ENCODE measurements at regions not wholly inside any gene's neighbourhood (a gene's known extent, or its start where the extent isn't known, plus 50 kb on each side); places are given as distances from the start of the nearest gene placed in this dataset.

DNA sequence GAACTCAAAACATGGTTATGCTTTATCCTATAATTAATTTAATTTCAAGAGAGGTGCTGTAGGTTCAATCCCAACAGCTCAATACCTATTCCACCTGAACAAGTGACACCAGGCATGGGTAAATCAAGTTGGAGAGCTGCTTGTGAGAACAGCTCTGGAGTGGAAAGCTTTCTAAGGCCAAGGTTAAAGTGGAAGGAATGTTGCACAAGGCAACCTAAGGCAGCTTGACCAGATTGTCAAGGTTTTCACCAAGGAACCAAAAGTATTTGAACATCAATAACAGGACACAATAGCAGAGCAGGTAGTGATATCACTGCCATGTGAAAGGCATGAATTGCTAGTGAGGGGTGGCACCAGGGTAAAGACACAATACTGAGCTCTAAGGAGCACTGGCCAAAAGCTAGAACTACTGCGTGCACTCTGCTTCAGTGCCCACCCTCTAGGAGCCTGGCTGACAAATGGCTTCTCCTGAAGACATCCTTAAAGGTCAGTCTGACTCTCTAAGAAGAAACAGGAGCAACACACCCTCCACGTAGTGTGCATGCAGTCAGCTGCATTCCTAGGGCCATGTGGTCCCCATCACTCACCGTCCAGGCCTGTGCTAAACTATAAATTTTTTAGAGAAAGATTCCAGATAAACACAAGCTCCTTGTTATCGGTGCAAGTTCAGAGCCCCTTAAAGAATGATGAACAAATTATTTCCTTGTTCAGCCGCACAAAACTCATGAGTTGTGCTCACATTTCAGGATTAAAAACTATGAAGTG is 677.7 kb upstream of the KLF4 start:
- no peak for DNase-seq

DNA sequence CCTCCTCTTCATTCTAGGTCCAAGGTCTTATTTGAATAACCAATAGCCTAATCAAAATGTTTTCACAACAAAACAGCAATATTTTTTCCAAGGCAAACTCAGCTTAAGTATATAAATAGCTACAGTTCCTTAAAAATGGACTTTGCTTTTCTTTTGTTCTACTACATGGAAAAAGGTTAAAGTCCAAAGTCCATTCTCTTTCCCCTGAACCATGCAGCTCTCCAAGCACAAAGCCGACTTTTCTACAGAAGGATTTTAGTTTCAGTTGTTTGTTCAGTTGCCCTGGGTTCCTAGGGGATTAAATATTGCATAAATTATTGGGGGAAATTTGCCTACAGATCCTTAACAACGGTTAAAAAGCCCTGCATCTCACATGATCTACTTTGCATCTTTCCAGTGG is 677.0 kb upstream of the KLF4 start:
- no peak for DNase-seq

DNA sequence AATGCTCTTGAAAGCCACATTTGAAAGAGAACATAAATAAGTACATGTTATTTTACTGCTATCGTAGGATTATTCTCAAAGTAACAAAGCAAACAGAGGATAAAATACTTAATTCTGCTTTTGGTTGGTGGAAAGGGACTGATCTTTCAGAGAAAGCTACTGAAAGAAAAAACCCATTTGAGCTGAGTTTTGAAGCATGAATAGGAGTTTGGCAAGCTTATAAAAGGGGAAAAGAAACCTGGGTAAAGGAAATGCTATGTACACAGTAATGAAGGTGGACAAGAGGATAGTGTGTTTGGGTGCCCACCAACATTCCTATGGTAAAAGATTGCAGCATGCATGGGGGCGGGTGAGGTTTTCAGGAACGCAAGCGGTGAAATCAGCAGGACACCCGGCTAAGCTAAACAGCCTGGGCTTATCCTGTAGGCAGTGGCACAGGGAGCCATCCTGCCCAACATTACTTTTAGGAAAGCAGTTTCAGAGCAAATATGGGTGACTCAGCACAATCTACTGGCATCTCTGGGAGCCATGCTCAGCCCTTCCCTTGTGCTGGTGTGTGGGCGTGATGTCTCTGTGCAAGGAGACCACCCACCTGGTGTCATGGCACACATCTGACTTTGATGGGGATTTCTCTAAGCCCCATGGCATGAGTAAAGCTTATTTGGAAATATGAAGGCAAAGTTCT is 673.9 kb upstream of the KLF4 start:
- no peak for DNase-seq

DNA sequence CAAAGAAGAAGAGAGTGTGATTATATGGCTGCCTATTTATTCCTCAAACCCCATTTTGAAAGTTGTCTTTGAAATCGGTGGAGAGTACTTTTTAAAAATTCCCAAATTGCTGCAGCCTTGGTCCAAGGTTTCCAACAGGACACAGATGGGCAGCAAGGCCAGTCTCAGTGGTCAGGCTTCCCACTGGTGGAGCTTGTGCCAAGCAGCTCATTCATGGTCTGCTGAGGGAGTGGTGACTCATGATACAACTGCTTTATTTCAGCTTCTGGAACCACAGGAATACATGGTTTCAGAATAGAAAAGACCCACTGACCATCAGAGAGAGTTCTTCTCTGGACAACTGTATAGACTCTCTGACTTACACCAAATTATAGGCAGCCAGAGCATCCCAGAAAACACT is 673.1 kb upstream of the KLF4 start:
- DNase-seq: no peak

DNA sequence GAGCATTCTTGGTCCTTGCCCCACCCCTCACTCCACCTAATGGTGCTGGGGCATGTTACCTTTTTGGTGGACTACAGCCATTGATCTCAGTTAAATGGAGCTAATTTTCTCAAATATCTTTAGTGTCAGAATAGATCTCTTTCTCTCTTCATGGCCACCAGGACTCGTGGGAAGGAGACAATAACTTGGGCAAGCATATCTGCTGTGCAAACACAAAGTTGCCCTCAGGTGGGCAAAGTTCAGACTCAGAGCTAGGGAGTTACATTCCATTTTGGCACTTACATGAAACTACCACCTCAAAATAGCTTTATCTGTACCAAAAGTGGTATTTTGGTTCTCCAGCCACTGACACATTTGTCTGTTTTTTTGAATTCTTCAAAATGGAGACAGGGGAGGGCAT is 671.9 kb upstream of the KLF4 start:
- DNase-seq: no peak

DNA sequence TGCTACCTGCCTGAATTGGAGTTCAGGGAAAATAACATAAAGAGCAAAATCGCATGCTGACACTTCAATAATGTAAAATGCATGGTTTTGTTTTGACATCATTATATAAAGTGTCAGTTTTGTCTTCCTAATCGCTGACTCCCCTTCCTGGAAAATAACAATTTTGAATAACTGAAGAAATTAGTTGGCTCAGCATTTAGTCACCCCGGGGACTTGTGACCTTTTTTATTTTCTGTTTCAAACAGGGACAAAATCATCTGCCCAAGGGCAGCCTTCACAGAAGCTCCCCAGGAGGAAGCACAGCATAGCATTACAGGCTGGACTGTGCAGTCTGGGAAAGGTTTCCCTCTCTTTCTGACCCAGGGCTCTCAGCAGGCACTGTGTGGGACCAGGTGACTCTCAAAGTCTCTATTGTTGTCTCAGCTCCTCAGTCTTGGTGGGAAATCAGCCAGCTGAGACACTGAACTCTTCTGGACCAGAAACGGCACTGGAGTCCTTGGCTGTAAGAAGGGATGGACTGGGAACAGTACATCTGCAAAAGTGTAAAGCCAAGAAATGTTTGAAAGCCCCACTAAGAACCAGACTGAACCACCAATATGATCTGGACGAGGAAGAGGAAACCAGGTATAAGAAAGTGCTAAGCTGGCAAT is 671.3 kb upstream of the KLF4 start:
- DNase-seq: no peak

DNA sequence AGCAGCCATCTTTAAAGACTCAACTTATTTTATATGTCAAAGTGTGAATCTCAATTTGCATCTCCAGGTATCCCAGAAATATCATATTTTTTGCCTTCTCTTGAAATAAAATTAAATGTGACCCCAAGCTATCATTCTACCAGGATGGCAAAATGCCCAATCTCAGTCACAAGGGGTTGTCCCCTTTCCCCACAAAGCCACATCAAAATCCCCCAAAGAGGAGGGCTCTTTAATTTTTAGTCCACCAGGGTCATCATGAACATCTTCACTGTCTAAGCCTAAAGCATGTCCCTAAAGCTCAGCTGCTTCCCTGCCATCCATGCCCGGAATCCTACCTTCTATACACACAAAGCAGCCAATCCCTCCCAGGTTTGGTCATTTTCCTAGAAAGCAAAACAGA is 670.5 kb upstream of the KLF4 start:
- DNase-seq: no peak

DNA sequence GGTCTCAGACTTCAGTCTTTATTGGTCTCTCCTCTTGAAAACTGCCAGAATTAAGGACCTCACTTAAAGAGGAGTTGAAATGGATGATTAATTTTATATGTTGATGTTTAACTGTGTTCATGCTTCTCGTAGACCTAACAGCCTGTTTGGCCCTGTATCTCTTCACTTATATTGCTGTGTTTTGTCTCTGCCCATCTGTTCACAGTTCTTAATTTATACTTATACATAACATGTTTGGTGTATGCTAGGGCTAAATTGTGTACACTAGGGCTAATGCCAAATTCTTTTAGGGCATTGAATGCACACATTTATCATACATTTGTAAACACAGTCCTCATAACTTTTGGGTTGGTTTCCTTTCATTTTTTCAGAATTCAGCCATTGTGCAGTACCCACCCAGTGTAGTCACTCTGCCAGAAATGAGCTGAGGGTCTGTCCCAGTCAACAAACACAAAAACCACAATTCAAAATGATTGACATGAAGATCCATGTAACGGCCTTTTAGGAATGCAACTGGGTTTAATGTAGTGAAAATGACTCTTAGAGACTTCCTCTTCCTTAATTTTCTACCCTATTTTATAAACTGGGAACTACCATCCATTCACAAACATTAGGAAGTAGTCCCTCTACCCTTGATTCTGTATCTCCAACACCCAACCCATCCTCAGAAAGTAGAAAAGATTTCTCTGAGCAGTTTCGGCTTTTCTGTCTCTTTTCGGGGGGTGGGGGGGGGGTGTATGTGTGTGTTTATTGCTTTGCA is 668.8 kb upstream of the KLF4 start:
- no peak for DNase-seq

DNA sequence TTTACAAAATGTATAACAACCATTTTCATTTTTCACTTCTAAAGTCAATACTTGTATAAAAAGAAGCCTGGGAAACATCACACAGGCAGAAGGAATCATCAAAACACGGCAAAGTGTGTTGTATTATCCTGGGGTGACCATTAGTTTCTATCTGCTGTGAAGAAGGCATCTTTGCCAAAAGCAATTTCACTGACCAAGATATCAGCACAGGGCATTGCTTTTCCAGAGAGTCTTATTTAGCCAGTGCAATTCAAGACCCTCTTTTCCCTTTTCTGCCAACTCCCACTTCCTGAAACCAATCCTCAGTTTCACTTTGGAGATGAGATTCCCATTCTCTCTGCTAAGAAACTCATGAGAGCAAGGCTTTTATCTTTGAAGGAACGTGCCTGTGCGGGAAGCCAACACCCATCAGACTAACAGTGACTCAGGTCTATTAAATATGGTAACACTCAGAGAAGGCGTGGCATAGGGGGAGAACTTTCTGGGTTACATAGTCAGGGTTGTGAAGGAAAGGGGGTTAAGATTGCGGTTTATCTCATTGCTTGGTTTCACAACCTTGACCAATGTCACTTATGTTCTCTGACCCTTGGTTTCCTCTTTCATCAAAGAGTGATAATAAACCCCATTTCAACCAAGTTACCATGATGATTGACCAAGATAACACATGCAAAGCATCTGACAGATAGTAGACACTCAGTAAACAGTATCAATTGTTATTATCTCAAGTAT is 666.9 kb upstream of the KLF4 start:
- DNase-seq: no peak

DNA sequence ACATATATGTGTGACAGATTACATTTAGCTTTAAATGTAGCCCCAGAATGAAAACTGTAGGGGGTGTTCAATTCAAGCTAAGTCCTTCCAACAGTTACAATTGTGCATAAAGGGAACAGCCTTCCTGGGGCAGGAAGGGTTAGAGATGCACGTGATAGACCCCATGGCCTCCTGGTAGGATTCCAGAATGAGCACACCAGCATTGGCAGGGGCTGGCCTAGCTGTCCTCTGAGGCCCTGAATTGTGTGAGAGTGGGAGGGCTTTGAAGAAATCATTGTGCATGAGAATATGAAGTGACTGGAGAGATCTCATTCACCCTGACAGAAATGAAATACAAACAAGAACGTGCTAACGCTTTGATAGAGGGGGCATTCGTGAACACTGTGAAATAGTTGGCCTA is 663.8 kb upstream of the KLF4 start:
- no peak for DNase-seq

DNA sequence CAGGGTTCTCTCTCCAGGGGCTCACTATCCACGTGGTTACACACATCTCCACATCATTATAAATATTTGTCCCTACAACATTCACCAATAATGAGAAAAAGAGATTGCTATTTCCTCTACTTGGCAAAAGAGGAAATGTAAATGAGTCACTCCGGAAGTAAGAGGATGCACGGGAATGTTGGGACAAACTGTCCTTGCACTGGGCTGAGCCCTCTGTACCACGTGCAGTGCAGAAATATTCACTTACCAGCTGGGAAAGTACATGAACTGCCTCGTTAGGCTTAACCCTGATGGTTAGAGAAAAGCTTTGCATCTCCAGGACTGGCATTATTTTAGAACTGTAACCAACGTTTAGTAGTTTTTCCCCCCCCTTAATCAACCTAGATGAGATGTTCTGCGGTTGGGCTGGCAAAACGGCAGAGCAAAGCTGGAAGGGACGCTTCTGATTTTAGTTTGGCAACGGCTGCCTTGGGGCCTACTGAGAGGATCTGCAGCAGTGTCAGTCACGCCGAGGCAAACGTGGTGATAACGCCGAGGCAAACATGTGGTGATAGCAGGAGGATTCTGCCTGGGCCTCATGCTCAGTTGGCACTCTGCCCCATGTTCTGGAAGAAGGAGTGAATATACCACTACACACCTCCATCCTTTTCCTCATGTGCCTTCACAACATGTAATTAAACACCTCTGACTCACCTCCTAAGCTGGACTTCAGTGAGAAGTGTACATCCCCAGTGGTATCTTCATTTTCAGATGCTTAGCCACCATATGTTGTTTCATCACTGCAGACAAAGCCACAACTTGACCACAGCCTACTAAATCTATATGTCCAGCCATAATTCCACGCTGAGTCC is 661.4 kb upstream of the KLF4 start:
- DNase-seq: no peak

DNA sequence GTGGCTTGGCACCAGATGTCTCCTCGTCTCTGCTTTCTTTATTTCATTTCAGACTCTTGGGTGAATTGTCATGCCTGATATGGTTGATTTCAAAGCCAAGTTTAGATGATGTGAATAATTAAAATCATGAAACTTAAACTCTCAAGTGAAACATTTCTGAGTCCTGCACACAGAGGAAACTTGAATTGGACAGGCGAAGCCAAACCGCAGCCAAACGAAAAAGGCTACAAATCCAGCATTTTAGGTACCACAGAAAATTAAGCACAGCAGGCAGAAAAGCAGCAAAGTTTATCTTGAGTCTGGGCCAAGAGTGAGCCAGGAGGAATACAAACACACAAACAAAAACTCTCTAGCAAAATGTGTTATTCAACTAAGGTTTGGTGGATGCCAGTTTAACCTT is 659.8 kb upstream of the KLF4 start:
- DNase-seq: no peak

DNA sequence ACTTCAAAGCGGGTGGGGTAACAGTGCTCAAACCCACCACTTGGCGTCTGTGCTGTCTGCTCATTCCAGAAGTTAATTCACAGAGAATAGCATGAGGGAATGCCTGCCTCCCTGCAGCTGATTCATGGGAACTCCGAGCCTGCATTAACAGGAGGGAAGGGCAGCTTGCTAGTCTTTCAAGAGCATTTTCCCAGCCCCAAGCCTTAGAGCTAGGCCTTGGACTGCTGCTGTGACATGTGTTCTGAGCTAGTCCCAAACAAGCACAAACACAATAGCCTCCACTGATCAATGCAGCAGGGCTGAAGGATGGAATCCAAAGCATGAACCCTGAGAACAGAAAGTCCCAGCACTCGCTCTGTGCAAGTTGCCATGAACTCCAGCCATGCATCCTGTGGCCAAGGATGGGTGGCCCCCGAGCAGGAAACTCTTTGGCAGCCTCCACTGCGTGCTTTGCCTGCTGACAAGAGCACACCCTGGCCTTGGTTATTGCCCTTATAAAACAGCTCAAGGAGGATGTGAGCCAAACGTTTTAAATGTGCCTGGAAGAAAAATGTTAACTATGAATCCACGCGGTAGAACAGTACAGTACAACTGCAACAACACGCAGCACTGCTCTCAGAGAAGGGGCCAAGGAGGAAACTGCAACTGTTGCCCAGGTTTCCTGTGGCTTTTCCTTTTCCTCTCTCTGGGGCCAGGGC is 653.1 kb upstream of the KLF4 start:
- no peak for DNase-seq

DNA sequence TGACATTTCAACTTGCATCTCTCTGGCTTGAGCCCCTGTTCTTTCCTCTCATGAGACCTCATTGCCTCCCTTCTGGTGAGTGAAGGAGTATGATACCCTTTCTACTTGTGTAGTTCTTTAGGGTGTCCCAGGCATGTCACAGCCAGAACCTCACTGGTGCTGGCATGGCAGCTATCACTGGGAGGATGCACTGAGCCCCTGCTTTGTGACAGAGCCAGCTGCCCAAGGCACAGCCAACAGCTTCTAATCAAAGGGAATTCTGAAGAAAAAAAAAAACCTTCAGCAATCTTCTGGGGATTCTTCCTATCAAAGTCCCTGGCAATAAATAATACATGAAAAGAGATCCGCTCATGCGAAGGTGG is 652.6 kb upstream of the KLF4 start:
- DNase-seq: no peak

DNA sequence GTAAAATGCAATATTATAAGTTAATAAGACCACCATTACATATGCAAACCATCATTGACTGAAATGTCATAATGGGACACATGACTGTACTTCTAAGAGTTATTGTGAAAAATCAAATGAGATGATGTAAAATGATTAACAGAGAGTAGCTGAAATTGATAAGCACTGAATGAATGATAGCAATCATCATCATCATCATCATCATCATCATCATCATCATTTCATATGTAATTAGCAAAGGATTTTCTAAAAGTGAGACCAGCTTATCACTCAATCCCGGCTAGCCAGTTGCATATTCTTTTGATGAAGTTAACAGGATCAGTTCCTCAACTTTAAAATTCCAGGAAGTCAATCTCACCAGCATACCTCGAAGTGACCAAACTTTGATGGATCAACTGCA is 650.3 kb upstream of the KLF4 start:
- DNase-seq: no peak

DNA sequence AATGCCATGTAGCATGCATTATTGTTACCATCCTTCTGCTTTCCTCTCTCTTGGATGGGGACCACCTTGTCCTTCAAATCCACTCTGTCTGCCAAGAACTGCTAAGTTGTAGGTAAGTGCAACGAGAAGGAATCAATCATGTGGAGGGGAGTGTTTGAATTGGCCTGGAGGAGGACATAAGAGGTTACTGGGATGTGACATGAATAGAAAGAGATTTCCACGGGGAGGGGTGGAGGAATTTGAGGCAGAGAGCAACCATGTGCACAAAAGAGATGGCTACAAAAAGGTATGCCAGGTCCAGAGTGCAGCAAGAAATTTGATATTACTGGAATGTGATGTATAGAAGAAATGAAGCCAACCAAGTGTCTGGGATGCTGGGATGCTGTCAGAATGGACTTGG is 648.9 kb upstream of the KLF4 start:
- no peak for DNase-seq

DNA sequence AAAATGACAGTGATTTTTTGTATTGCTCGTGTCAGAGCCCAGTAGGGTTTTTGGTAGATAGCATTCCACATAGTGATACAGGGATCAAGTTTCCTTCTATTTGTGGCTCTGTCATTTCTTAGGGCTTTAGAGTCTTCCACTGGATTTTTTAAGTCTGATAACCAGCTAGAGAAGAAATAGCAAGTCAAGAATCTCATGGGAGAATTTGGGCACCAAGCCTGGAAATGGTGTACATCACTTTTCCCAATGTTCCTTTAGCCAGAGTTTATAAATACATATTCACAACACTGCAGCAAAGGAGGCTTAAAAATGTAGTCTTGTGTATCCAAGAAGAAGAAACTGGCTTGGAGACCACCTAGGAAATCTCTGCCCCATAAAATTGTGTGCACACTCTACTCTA is 647.1 kb upstream of the KLF4 start:
- DNase-seq: no peak

DNA sequence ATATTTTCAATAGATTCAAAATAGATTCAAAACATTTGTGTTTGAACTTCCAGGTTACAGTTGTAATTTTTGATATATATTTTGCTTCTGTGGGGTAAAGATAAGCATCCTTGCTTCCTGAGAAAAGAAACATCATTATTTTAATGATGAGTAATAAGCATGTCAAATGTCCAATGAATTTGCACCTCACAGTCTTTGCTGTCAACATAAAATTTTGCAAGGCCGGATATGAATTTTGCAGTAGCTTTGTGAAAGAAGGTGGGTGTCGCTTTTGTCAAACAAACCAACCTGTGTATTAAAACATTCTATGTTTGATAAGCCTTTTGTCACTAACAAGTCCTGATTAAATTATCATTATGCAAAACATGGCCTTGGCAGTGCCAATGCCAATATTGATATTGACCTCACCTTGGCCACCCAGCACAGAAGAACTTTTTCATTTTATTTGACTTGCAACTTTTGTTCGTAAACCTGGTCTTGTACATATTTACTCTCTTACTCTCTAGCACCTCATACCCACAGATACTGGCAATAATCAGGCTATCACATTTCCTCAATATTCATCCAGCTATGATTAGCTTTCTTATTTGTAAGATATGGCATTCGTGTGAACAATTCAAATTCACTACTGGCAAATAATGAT is 645.0 kb upstream of the KLF4 start:
- DNase-seq: no peak

DNA sequence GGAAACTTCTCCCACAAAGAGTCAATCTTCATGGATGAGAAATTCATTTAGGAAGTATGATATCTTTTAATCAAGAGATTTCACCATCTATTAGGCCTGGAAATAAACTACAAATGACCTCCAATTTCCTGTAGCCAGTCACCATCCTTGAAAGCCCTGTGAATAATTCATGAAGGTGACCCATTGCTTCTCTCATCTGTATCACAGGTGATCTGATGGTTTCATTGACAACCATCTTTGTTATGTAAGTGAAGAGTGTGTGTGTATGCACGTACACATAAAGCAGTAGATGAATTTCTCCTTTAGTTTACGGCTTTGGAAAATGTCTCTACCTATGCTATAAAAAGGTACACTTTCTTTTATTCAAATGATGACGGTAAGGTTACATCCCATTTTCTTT is 644.1 kb upstream of the KLF4 start:
- DNase-seq: no peak

DNA sequence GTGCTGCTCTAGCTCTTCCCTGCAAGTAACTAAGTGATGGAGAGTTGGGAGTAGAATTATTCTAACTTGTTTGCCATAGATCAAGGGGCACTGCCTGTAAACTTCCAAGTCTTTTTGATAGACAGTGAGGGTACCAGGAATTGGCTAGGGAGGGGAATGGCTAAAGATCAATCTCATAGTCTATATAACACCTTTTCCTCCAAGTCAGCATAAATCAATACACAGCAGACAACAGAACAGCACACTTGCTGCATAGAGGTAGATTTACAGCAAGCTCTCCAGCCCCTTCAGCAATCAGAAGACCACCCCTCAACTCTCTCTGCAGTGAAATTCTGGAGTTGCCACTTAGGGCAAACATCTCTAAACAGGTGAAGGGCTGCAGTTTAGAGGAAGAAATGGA is 643.5 kb upstream of the KLF4 start:
- no peak for DNase-seq

DNA sequence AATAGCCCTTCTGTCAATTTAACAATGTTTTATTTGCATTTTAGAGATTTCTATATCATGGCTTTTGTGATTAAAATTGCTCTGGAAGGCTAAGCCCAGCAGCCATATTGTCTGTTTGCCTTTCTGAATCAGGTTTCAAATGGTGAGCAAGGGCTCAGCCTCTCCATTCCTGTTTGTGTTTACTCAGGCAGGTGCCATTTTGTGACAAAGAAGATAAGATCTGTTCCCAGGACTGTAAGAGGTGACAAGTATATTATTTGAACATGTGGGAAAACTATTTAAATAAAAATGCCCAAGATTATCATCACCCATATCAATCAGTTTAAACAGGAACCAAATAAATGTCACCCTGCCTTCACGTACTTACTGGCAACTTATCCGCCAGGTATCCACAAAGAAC is 641.3 kb upstream of the KLF4 start:
- DNase-seq: no peak
